G401.6 (cell line): ENCODE measurements at regions not wholly inside any gene's neighbourhood (a gene's known extent, or its start where the extent isn't known, plus 50 kb on each side); places are given as distances from the start of the nearest gene placed in this dataset.
"Not testable (repeated sequence)": the region's sequence is repeated elsewhere in the genome, so short reads cannot be mapped to it uniquely, and the experiment has no call there.

Experiments
- FAIRE-seq: peaks from 2 replicates; lab custom pipeline; 2012; peaks lifted over from hg19 to GRCh38; lab: Jason Lieb, UNC

DNA sequence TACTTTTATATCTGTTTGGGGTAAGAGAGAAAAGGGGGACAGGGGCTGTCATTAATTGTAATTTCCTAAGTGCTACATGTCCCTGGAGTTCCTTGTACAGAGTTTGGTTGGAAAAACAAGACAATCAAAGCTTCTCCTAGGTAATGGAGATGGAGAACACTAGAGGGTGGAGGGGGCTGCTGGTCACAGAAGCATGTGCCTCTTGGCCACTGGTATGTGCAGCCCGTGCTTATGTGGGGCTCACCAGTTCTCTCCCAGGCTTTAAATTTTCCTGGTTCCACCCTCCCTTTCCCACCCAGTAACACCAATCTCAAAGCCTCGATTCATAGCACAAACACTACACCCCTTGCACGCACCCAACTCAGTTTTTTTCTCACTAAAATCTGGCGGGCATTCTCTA, 165.6 kb downstream of the SAMD5 start:
- FAIRE-seq = no peak

DNA sequence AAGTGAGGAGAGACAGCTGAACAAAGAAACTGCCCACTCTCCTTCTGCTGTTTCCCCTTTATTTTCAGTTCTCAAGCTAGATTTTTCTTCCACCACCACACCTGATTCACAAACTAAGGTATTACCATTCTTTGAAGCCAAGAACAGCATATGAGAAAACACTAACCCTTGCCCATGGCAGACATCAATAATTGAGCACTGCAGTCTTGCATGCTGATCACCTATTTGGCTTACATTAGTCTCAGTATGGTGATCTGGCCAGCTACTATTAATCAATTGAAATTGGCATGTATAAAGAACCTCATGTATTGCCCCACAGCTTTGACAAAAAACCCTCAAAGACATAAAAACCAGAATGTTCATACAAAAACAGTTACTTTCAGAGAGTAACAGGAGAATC, 166.3 kb downstream of the SAMD5 start:
- FAIRE-seq = no peak

DNA sequence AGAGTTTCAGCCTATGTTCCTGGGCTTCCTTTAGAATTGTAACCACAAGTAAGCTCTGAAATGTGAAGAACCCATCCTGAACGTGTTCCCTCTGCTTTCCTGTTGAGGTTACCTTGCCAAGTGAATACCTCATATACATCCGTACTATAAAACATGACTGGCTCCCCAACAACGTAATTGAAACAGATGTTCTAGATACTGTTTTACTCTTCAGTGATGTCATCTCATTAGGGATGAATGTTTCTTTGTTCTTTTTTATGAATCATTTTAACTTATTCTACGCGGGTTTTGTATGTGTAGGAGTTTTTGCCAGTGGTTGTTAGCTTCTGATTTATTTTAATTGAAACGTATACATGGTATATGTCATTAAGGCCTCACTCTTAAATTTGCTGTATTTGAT, 166.8 kb downstream of the SAMD5 start:
- no peak for FAIRE-seq

GRCh38 chr6:147676495-147677199, 168.2 kb downstream of the SAMD5 start:
- FAIRE-seq = no peak

DNA sequence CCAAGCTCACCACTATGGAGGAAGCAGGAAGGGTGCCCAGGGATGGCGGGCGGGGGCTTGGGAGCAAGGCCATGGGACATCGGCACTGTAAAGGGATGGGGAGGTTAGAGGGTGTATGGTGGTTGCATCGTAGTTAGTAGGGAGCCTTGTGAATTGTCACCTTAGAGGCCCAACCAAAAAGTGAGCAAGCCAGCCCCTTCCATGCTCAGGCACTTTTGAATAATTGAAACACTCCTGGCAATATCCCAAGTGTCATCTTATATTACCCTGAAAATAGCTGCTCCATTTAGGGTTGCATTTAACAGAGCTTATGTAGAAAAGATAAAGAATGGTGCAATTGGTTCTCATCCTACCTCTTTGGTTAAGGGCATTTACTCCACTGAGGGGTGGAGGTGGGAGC, 169.2 kb downstream of the SAMD5 start:
- FAIRE-seq = no peak

DNA sequence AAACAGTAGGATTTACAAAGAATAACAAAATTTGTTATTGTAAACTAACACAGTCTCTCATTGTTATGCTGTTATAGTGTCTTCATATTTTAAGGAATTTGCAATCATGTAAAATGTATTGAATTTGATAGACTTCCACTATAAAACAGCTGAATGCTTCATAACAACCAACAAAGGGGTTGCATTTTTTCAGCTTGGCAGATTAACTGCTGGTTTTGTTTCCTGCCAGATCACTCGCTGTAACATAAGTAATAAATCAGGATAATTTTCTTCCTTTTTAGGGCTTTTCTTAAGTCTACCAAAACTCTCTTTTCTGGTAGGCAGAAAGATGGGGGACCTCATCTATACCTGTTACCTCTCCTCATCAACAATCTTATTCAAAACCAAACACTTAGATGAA, 169.8 kb downstream of the SAMD5 start:
- no peak for FAIRE-seq

GRCh38 chr6:147684906-147685305, 176.4 kb downstream of the SAMD5 start:
- FAIRE-seq = no peak

GRCh38 chr6:147689398-147689797, 180.9 kb downstream of the SAMD5 start:
- FAIRE-seq = no peak

DNA sequence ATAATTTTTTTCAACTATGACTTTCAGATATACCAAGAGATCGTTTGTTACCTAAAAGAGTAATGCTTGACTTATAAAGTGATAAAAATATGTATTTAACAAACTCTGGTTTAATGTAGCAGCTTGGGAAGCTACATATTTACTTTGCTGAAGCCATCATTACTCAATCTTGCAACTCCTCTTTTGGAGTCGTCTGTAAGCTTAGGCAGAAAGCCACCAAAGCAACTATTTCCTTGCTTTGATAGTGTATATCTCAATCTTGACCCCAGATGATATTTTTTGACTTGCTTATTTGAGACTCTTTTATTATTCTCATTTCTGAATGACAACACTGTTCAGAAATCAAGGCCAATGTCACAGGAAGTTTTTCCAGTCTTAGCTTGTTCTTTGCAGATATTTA, 183.0 kb downstream of the SAMD5 start:
- FAIRE-seq = no peak

- FAIRE-seq = no peak
Observed at GRCh38 chr6:147693181-147693580, 184.7 kb downstream of the SAMD5 start.

GRCh38 chr6:147694556-147694955, 186.1 kb downstream of the SAMD5 start:
- not testable (repeated sequence) for FAIRE-seq

GRCh38 chr6:147695819-147696218, 187.3 kb downstream of the SAMD5 start:
- no peak for FAIRE-seq

DNA sequence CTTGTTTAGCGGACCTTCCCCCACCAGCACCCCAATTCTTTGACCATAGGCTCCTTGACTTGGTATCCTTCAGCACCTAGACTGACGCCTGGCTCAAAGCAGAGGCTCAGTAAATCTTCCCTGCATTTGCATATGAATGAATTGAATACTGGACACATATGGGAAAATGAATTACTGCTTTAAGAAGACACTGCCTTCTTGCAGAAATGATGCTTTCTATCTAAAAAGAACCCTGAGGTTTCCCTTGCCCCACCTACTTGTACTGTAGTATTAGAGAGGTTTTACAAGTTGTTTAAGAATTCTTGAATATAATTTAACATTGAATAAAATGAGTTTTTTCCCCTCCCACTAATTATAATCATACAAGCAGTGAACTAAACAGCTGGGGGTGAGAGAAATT, 190.7 kb downstream of the SAMD5 start:
- no peak for FAIRE-seq

- no peak for FAIRE-seq
Observed at GRCh38 chr6:147699637-147700036, 191.1 kb downstream of the SAMD5 start.

DNA sequence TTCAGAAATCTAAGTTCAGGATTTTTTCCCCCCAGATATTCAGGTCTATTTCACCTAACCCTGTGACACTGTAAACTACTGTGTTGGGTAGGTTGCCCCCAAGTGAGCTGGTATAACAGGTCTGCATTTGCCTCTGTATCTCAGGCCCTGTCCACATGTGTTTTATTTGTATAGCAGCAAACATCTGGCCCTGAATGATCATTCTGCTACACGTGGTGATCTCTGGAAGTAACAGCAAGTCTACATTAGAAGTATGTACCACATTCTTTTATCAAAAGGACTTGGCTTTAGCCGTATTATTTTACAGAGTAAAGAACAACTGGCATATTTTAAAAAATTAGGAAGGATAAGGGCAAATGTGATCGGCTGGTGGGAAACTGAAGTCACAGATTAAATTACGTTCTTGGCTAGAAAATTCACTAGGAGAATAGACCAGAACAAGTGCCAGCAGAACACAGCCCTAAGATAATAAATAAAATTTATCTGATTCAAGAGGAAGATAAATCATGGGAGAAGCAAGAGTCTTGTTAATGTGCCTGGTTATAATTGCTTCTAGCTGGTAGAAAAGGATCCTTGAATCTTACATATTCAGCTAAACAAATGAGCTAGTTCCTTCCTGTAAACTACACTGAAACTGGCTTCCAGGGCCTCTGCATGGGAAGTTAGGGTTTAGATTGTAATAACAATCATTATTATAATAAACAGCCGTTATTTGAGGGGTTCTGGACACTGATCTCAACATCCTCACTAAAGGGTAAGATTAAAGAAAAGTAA, 192.1 kb downstream of the SAMD5 start:
- no peak for FAIRE-seq

DNA sequence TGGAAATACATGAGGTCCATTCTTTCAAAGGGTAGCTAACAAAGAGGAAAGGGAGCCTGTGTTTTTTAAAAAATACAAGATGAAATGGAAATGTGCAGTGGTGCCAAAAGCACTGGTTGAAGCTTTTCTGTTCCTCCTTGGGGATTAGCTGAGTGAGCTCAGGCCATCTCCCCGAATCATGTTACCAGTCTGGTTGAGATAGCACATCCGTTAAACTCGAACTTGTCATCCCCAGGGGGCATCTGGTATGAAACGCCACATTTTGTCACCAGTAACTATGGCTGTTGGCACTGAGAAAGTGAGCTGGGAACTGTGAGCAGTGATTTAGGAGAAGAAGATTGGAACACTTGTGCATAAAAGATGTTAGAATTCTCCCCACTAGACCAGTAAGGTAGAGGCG, 196.2 kb downstream of the SAMD5 start:
- no peak for FAIRE-seq

GRCh38 chr6:147707524-147707923, 199.0 kb downstream of the SAMD5 start:
- no peak for FAIRE-seq

- no peak for FAIRE-seq
Observed at GRCh38 chr6:147708170-147708569, 199.7 kb downstream of the SAMD5 start.

DNA sequence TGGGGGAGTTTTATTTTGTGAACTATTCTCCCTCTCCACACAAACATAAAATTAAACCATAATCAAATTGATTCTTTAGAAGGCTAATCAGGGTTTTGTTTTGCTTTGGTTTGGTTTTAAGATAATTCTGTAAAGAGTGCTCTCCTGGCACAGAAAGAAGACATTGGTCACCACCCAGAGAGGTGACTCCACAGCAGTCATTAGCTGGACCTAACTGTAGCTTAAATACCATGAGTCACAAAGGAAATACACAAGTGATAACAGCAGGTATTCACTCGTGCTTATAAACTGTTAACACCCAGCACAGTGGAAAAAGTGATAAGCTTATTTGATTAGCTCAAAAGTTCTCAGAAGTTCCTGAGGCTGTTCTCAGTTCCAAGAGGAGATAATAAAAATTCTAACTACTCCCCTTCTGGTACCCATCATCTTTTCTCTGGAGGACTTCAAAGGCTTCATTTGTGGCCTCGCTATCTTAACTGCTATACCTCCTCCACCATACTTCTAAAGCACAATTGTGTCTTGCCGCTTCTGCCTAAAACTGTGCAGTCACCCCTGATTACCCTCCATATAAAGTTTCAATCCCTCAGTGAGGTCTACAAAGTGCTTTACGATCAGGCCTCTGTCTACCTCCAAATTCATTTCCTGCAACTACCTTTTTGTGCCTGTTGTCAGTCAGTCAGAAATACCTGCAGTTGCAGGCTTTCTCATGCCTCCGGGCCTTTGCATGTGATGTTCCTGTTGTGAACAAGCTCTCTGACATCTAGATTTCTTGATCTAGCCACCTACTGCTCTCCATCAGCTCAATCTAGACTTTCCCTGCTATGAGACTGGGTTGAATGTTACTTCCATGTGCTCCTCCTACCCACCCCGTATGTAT, 201.1 kb downstream of the SAMD5 start:
- no peak for FAIRE-seq

DNA sequence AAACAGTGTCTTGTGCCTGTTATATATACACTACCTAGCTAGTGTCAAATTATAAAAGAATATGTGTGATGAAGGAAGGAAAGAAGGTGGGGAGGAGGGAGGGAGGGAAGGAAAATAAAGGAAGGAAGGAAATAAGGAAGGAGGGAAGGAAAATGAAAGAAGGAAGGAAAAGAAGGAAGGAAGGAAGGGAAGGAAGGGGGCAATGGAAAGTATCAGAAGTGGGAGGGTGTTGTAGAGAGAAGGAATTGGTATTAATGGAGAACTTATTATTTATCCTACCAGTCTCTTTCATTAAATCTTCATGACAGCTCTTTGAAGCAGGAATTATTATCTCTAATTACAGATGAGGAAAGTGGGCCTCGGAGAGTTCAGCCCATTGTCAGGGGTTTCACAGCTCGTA, 202.4 kb downstream of the SAMD5 start:
- FAIRE-seq = no peak

- FAIRE-seq = no peak
Observed at GRCh38 chr6:147711476-147711875, 203.0 kb downstream of the SAMD5 start.

GRCh38 chr6:147712841-147713240, 204.4 kb downstream of the SAMD5 start:
- FAIRE-seq = no peak

GRCh38 chr6:147715035-147715434, 206.5 kb downstream of the SAMD5 start:
- no peak for FAIRE-seq
